ENCODE measurements at regions not wholly inside any gene's neighbourhood (a gene's known extent, or its start where the extent isn't known, plus 50 kb on each side); places are given as distances from the start of the nearest gene placed in this dataset.

GRCh38 chr3:151969026-151969642 is 95.7 kb downstream of the SUCNR1 start:
- Histone ChIP-seq H3K9ac (ENCODE audit: low read depth in 1 of 2, low read length in 2 of 2) (no peak overlapping the region), H3K4me3 (ENCODE audit: low read length in 2 of 2) (no peak overlapping the region), H3K4me1 (ENCODE audit: control insufficient read depth in 2 of 2, insufficient read depth in 2 of 2, low read length in 2 of 2) (no peaks in the 10 kb centered on the region), H3K9me3 (ENCODE audit: control insufficient read depth in 2 of 2, low read length in 2 of 2) (no peaks in the 10 kb centered on the region), H3K27me3 (ENCODE audit: control insufficient read depth in 2 of 2, insufficient read depth in 2 of 2, low read length in 2 of 2) (no peaks in the 10 kb centered on the region), H3K36me3 (ENCODE audit: control insufficient read depth in 2 of 2, insufficient read depth in 2 of 2, low read length in 2 of 2) (no peaks in the 10 kb centered on the region), H3K27ac (ENCODE audit: low read depth in 2 of 2, low read length in 2 of 2) (no peak overlapping the region)

DNA sequence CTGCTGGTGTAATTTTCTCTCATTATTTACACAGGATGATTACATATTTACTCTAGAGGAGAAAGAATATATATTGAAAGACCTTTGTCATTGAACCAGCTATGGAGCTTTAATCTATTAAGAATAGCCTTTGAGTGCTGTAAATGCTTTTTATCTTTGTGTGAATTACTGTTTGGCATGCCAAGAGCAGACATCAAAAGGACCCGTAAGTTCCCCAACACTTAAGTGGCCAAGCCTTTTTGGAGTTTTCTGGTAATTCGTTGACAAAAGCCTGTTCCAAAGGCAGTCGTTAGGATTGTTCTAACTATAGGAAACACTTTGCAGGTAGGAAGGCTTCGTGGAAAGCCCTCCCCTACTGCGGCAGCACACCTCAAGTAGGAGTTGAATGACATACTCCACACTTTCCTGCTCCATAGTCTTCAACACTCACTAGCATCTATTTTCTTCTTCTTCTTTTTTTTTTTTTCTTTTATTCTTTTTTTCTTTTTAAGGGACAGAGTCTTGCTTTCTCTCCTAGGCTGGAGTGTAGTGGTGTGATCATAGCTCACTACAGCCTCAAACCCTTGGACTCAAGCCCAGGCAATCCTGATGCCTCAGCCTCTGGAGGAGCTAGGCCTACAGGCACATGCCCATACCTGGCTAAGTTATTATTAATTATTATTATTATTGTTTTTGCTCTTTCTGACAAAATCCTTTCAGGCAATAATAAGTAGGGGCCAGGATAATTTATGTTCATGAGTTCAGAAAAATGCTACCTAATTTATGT is 98.6 kb downstream of the SUCNR1 start:
- Histone ChIP-seq H3K36me3 (ENCODE audit: control insufficient read depth in 2 of 2, insufficient read depth in 2 of 2, low read length in 2 of 2) (no peaks in the 10 kb centered on the region), H3K9ac (ENCODE audit: low read depth in 1 of 2, low read length in 2 of 2) (no peak overlapping the region), H3K4me1 (ENCODE audit: control insufficient read depth in 2 of 2, insufficient read depth in 2 of 2, low read length in 2 of 2) (no peaks in the 10 kb centered on the region), H3K9me3 (ENCODE audit: control insufficient read depth in 2 of 2, low read length in 2 of 2) (no peaks in the 10 kb centered on the region), H3K27me3 (ENCODE audit: control insufficient read depth in 2 of 2, insufficient read depth in 2 of 2, low read length in 2 of 2) (no peaks in the 10 kb centered on the region), H3K27ac (ENCODE audit: low read depth in 2 of 2, low read length in 2 of 2) (no peak overlapping the region), H3K4me3 (ENCODE audit: low read length in 2 of 2) (no peak overlapping the region)

DNA sequence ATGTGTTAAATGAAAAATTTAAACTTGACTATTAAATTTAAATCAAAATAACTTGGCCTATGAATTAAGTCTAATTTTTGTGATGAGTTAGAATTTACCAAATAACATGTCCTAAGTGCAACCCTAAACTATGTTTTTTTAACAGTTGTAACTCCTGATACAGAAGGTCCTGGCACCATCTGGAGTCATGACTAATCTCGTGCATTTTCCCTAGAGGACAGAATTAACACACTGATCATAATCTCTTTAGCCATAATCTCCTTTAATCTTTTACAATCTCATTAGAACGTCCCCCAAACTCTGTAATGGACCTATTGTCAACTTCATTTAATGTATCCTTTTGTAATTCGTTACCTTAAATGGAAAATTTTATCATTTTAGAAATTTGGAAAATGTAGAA is 100.6 kb downstream of the SUCNR1 start:
- Histone ChIP-seq H3K9me3 (ENCODE audit: control insufficient read depth in 2 of 2, low read length in 2 of 2) (no peaks in the 10 kb centered on the region), H3K27ac (ENCODE audit: low read depth in 2 of 2, low read length in 2 of 2) (no peak overlapping the region), H3K27me3 (ENCODE audit: control insufficient read depth in 2 of 2, insufficient read depth in 2 of 2, low read length in 2 of 2) (no peaks in the 10 kb centered on the region), H3K4me3 (ENCODE audit: low read length in 2 of 2) (no peak overlapping the region), H3K4me1 (ENCODE audit: control insufficient read depth in 2 of 2, insufficient read depth in 2 of 2, low read length in 2 of 2) (no peaks in the 10 kb centered on the region), H3K36me3 (ENCODE audit: control insufficient read depth in 2 of 2, insufficient read depth in 2 of 2, low read length in 2 of 2) (no peaks in the 10 kb centered on the region), H3K9ac (ENCODE audit: low read depth in 1 of 2, low read length in 2 of 2) (no peak overlapping the region)

- H3K36me3 ChIP-seq (ENCODE audit: control insufficient read depth in 2 of 2, insufficient read depth in 2 of 2, low read length in 2 of 2), result no peaks in the 10 kb centered on the region
- no peaks in the 10 kb centered on the region for H3K9me3 ChIP-seq (ENCODE audit: control insufficient read depth in 2 of 2, low read length in 2 of 2)
- no peak overlapping the region for H3K27ac ChIP-seq (ENCODE audit: low read depth in 2 of 2, low read length in 2 of 2)
- no peaks in the 10 kb centered on the region for H3K27me3 ChIP-seq (ENCODE audit: control insufficient read depth in 2 of 2, insufficient read depth in 2 of 2, low read length in 2 of 2)
- H3K9ac ChIP-seq (ENCODE audit: low read depth in 1 of 2, low read length in 2 of 2), result no peak overlapping the region
- no peaks in the 10 kb centered on the region for H3K4me1 ChIP-seq (ENCODE audit: control insufficient read depth in 2 of 2, insufficient read depth in 2 of 2, low read length in 2 of 2)
- no peak overlapping the region for H3K4me3 ChIP-seq (ENCODE audit: low read length in 2 of 2)
Observed at GRCh38 chr3:151976211-151977050, 103.0 kb downstream of the SUCNR1 start.

GRCh38 chr3:151979906-151980305 is 106.5 kb downstream of the SUCNR1 start:
- Histone ChIP-seq H3K9me3 (ENCODE audit: control insufficient read depth in 2 of 2, low read length in 2 of 2) (no peaks in the 10 kb centered on the region), H3K4me1 (ENCODE audit: control insufficient read depth in 2 of 2, insufficient read depth in 2 of 2, low read length in 2 of 2) (no peaks in the 10 kb centered on the region), H3K27me3 (ENCODE audit: control insufficient read depth in 2 of 2, insufficient read depth in 2 of 2, low read length in 2 of 2) (no peaks in the 10 kb centered on the region), H3K4me3 (ENCODE audit: low read length in 2 of 2) (no peak overlapping the region), H3K27ac (ENCODE audit: low read depth in 2 of 2, low read length in 2 of 2) (no peak overlapping the region), H3K36me3 (ENCODE audit: control insufficient read depth in 2 of 2, insufficient read depth in 2 of 2, low read length in 2 of 2) (no peaks in the 10 kb centered on the region), H3K9ac (ENCODE audit: low read depth in 1 of 2, low read length in 2 of 2) (no peak overlapping the region)

GRCh38 chr3:151983538-151983937 is 110.1 kb downstream of the SUCNR1 start:
- H3K27me3 ChIP-seq (ENCODE audit: control insufficient read depth in 2 of 2, insufficient read depth in 2 of 2, low read length in 2 of 2), result no peaks in the 10 kb centered on the region
- H3K36me3 ChIP-seq (ENCODE audit: control insufficient read depth in 2 of 2, insufficient read depth in 2 of 2, low read length in 2 of 2), result no peaks in the 10 kb centered on the region
- no peaks in the 10 kb centered on the region for H3K9me3 ChIP-seq (ENCODE audit: control insufficient read depth in 2 of 2, low read length in 2 of 2)
- no peak overlapping the region for H3K27ac ChIP-seq (ENCODE audit: low read depth in 2 of 2, low read length in 2 of 2)
- no peak overlapping the region for H3K9ac ChIP-seq (ENCODE audit: low read depth in 1 of 2, low read length in 2 of 2)
- H3K4me3 ChIP-seq (ENCODE audit: low read length in 2 of 2), result no peak overlapping the region
- peaks cover 0 to 9% of the 10 kb centered on the region in 2 donors for H3K4me1 ChIP-seq (ENCODE audit: control insufficient read depth in 2 of 2, insufficient read depth in 2 of 2, low read length in 2 of 2)

DNA sequence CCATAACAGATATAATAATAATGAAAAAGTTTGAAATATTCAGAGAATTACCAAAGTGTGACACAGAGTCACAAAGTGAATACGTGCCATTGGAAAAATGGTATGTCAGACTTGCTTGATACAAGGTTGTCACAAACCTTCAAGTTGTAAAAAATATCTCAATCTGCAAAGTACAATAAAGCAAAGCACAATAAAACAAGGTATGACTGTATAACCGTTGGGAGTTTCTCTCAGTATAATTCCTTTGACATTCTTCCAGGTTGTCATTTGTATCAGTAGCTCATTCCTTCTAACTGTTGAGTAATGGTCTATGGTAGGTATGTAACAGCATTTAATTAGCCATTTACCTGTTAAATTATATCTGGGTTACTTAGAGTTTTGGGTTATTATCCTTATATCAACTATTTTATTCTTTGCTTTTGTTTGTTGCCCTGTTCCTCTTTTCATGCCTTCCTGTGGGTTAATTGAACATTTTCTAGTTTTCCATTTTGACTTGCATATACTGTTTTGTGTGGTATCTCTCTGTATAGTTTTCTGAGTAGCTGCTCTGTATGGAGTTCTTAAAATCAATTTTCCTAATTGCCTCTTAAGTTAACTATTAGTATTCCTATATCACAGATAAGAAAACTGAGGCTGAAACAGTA is 112.5 kb downstream of the SUCNR1 start:
- Histone ChIP-seq H3K4me1 (ENCODE audit: control insufficient read depth in 2 of 2, insufficient read depth in 2 of 2, low read length in 2 of 2) (peaks cover 5 to 9% of the 10 kb centered on the region in 2 donors), H3K27ac (ENCODE audit: low read depth in 2 of 2, low read length in 2 of 2) (no peak overlapping the region), H3K9ac (ENCODE audit: low read depth in 1 of 2, low read length in 2 of 2) (no peak overlapping the region), H3K9me3 (ENCODE audit: control insufficient read depth in 2 of 2, low read length in 2 of 2) (no peaks in the 10 kb centered on the region), H3K27me3 (ENCODE audit: control insufficient read depth in 2 of 2, insufficient read depth in 2 of 2, low read length in 2 of 2) (no peaks in the 10 kb centered on the region), H3K4me3 (ENCODE audit: low read length in 2 of 2) (no peak overlapping the region), H3K36me3 (ENCODE audit: control insufficient read depth in 2 of 2, insufficient read depth in 2 of 2, low read length in 2 of 2) (no peaks in the 10 kb centered on the region)

DNA sequence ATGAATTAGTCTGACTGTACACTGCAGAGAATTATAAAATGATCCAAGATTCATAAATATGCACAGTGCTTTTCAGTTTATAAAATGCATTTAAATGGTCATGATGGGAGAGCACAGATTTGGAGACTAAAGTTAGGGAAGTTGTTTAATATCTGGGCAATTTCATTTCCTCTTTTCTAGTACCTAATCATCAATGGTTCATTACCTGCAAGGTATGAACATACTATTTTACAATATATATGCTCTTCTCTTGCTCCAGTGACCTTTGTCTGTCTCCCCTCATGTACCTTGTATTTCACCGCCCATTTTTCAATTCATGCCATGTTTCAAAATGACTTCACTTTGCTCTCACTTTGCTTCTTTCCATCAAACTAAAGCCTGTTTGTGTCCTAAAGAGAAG is 114.5 kb downstream of the SUCNR1 start:
- Histone ChIP-seq H3K27me3 (ENCODE audit: control insufficient read depth in 2 of 2, insufficient read depth in 2 of 2, low read length in 2 of 2) (no peaks in the 10 kb centered on the region), H3K9ac (ENCODE audit: low read depth in 1 of 2, low read length in 2 of 2) (no peak overlapping the region), H3K36me3 (ENCODE audit: control insufficient read depth in 2 of 2, insufficient read depth in 2 of 2, low read length in 2 of 2) (no peaks in the 10 kb centered on the region), H3K4me1 (ENCODE audit: control insufficient read depth in 2 of 2, insufficient read depth in 2 of 2, low read length in 2 of 2) (peaks cover 9 to 16% of the 10 kb centered on the region in 2 donors), H3K27ac (ENCODE audit: low read depth in 2 of 2, low read length in 2 of 2) (no peak overlapping the region), H3K4me3 (ENCODE audit: low read length in 2 of 2) (no peak overlapping the region), H3K9me3 (ENCODE audit: control insufficient read depth in 2 of 2, low read length in 2 of 2) (no peaks in the 10 kb centered on the region)

DNA sequence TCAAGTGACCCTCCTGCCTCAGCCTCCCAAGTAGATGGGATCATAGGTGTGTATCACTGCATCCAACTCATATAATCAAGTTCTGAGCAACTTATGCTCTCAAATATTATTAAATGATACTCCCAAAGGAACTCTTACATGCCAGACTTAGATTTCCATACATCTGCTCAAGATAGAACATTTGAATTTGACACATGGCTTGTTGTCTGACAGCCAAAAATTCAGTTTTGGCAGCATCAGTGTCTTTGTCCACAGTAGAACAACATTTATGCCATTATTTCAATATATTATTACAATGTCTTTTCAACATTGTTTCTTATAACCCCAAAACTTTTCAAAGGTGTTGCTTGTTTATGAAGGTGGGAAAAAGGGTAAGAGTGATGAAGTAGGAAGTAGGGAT is 116.2 kb downstream of the SUCNR1 start:
- H3K27me3 ChIP-seq (ENCODE audit: control insufficient read depth in 2 of 2, insufficient read depth in 2 of 2, low read length in 2 of 2), result no peaks in the 10 kb centered on the region

More for the DNA sequence above, 116.2 kb downstream of the SUCNR1 start:
- H3K4me3 ChIP-seq (ENCODE audit: low read length in 2 of 2), result no peak overlapping the region
- no peaks in the 10 kb centered on the region for H3K9me3 ChIP-seq (ENCODE audit: control insufficient read depth in 2 of 2, low read length in 2 of 2)
- H3K4me1 ChIP-seq (ENCODE audit: control insufficient read depth in 2 of 2, insufficient read depth in 2 of 2, low read length in 2 of 2), result peaks cover 9 to 16% of the 10 kb centered on the region in 2 donors
- no peak overlapping the region for H3K27ac ChIP-seq (ENCODE audit: low read depth in 2 of 2, low read length in 2 of 2)
- H3K36me3 ChIP-seq (ENCODE audit: control insufficient read depth in 2 of 2, insufficient read depth in 2 of 2, low read length in 2 of 2), result no peaks in the 10 kb centered on the region
- H3K9ac ChIP-seq (ENCODE audit: low read depth in 1 of 2, low read length in 2 of 2), result no peak overlapping the region
